Right atrium auricular region (tissue), 2 donors: ENCODE measurements at regions not wholly inside any gene's neighbourhood (a gene's known extent, or its start where the extent isn't known, plus 50 kb on each side); places are given as distances from the start of the nearest gene placed in this dataset.
A peak's percentile ranks its signal among the peaks of the same experiment; 100 is the strongest.

Experiments
- DNase-seq: peaks from one replicate; pipeline ENCODE4 v3.0.0-alpha.2; 2019; ENCODE audit warnings: low spot score
- H3K27ac ChIP-seq, 2 donors: fragments of 200-600 bp; sonication (generic); 1 replicate in 1 of 2; 2 replicates in 1 of 2; pipeline ENCODE4 v1.5.1; 2016 to 2019
- H3K27me3 ChIP-seq, 2 donors: fragments of 200-600 bp; sonication (generic); one replicate each; pipeline versions ENCODE4 v1.5.1 to v1.6.0; 2017 to 2019
- H3K36me3 ChIP-seq: fragments of 200-600 bp; sonication (generic); one replicate; pipeline ENCODE4 v1.5.1; 2016
- H3K4me1 ChIP-seq, 2 donors: fragments of 200-600 bp; sonication (generic); one replicate each; pipeline versions ENCODE4 v1.5.1 to v1.6.0; 2017 to 2019
- H3K4me3 ChIP-seq, 2 donors: fragments of 200-600 bp; sonication (generic); 1 replicate in 1 of 2; 2 replicates in 1 of 2; pipeline ENCODE4 v1.5.1; 2017 to 2019; ENCODE audit warnings: mild to moderate bottlenecking in 1 of 2, moderate library complexity in 1 of 2
- H3K9me3 ChIP-seq, 2 donors: fragments of 200-600 bp; sonication (generic); one replicate each; pipeline ENCODE4 v1.5.1; 2019
- TF ChIP-seq, protein P1 (sequence below), 2 donors: fragments of 200-600 bp; sonication (generic); IDR thresholded peaks; one replicate each; pipeline ENCODE4 v1.5.1; 2019; ENCODE audit warnings: antibody characterized with exemption in 2 of 2

DNA sequence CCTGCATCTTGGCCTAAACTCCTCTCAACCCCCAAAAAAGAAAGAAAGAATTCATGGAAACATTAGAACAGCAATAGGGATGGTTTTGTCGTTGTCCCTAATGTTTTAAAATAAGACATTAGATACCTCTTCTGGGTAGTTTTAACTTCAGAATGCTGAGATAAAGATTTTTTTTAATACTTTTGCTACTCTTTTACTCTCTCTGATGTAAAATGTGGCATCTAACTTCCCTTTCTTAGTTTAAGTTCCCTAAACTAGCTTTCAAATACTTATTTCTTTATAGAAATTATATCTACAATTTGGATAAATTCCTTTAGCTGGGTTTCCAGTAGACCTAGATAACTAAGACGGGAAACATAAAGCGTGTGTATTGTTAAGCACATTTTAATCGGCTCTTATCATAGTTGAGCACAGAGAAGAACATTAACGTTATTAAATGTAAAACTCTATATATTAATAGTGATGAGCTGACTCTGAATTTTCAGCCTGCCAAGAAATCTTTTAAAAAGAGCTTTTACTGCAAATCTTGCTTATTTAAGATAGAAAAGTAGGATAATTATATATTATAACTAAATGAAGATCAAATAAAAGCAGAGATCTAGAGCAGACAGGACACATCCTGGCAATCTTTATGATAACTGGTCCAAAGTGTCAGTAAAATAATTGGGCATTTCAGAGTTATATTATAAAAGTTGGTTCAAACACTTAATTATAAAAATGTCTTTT is 183.2 kb downstream of the CYB561 start:
- Histone ChIP-seq H3K4me1 (no peaks in the 10 kb centered on the region), H3K27me3 (no peaks in the 10 kb centered on the region), H3K9me3 (no peaks in the 10 kb centered on the region), H3K27ac (no peak overlapping the region), H3K4me3 (no peak overlapping the region), H3K36me3 (no peaks in the 10 kb centered on the region)
- TF ChIP-seq, protein P1, sequence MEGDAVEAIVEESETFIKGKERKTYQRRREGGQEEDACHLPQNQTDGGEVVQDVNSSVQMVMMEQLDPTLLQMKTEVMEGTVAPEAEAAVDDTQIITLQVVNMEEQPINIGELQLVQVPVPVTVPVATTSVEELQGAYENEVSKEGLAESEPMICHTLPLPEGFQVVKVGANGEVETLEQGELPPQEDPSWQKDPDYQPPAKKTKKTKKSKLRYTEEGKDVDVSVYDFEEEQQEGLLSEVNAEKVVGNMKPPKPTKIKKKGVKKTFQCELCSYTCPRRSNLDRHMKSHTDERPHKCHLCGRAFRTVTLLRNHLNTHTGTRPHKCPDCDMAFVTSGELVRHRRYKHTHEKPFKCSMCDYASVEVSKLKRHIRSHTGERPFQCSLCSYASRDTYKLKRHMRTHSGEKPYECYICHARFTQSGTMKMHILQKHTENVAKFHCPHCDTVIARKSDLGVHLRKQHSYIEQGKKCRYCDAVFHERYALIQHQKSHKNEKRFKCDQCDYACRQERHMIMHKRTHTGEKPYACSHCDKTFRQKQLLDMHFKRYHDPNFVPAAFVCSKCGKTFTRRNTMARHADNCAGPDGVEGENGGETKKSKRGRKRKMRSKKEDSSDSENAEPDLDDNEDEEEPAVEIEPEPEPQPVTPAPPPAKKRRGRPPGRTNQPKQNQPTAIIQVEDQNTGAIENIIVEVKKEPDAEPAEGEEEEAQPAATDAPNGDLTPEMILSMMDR (IDR thresholded peaks at IDR 0.05): no peak
- no peak for DNase-seq

DNA sequence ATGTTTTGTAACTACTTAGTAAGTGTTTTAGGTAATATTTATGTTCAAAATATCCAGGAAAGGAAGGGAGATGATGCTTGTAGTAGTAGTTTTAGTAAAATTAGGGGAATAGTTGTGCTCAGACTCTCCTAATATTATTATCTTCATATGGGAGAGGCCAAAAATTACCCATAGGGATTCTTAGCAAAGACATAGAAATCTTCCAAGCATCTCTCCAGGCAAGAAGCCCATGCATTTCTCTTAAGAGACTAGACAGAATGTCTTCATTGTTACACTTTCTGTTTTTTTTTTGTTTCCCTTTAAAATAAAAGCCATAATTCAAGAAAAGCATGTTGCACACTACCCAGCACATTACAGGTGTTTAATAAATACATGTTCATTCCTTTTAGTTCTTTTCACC is 180.6 kb downstream of the CYB561 start:
- Histone ChIP-seq H3K36me3 (peaks cover 4% of the 10 kb centered on the region), H3K27ac (no peak overlapping the region), H3K4me3 (no peak overlapping the region), H3K4me1 (no peaks in the 10 kb centered on the region), H3K27me3 (no peaks in the 10 kb centered on the region), H3K9me3 (no peaks in the 10 kb centered on the region)
- DNase-seq: no peak
- TF ChIP-seq, protein P1 (IDR thresholded peaks at IDR 0.05): no peak

DNA sequence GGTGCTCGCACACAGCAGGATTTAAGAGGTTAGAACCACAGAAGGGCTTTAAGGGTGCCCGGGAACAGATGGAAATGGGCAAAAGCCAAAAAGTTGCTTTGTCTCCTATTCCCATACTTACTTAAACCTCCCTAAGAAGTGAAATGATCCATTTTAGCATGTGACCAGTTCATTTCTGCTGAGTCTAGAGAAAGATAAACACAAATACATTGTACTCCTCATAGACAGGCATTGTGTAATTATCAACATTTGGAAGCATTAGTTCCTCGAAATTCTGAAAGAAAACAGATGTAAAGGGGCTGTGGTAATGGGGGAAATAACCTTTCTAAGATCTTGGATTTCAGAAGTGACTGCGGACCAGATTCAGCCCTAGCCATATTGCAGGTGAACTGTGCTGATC is 178.3 kb downstream of the CYB561 start:
- Histone ChIP-seq H3K27me3 (no peaks in the 10 kb centered on the region), H3K36me3 (peaks cover 4% of the 10 kb centered on the region), H3K27ac (no peak overlapping the region), H3K4me3 (no peak overlapping the region), H3K4me1 (no peaks in the 10 kb centered on the region), H3K9me3 (peaks cover 0 to 6% of the 10 kb centered on the region in 2 donors)
- TF ChIP-seq, protein P1 (IDR thresholded peaks at IDR 0.05): no peak
- no peak for DNase-seq

DNA sequence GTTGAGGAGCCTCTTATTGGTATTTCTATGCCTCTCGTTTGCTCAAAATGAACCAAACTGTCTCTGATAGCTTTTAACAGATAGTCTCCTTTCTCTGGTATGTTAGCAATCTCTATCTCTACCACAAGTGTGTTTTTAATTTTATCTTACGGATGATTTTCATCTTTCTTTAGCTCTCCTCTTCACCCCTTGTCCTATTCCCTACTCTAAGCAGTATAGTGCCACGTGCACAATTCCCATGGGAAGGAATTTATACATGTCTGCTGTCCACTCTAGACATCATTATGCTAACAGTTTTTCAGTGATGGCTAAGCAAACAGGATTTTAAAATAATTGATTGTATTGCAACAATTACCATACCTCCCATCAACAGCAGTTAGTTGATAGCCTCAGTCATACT is 177.3 kb downstream of the CYB561 start:
- no peak overlapping the region for H3K27ac ChIP-seq
- H3K4me3 ChIP-seq: no peak overlapping the region
- H3K9me3 ChIP-seq: peaks cover 0 to 6% of the 10 kb centered on the region in 2 donors
- TF ChIP-seq, protein P1 (IDR thresholded peaks at IDR 0.05): no peak
- peaks cover 4% of the 10 kb centered on the region for H3K36me3 ChIP-seq
- no peak for DNase-seq
- no peaks in the 10 kb centered on the region for H3K27me3 ChIP-seq
- no peaks in the 10 kb centered on the region for H3K4me1 ChIP-seq

DNA sequence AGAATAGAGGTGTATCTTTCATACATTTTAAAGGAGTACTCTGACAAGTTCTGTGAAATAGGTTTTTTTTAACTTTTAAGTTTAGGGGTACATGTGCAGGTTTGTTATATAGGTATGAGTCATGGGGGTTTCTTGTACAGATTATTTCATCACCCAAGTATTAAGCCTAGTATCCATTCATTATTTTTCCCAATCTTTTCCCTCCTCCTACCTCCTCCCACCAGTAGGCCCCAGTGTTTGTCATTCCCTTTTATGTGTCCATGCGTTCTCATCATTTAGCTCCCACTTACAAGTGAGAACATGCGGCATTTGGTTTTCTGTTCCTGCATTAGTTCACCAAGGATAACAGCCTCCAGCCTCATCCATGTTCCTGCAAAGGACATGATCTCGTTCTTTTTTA is 175.5 kb downstream of the CYB561 start:
- Histone ChIP-seq H3K4me3 (no peak overlapping the region), H3K27me3 (no peaks in the 10 kb centered on the region), H3K36me3 (peaks cover 4% of the 10 kb centered on the region), H3K27ac (no peak overlapping the region), H3K4me1 (no peaks in the 10 kb centered on the region), H3K9me3 (peaks cover 0 to 6% of the 10 kb centered on the region in 2 donors)
- TF ChIP-seq, protein P1 (IDR thresholded peaks at IDR 0.05): no peak
- DNase-seq: no peak

DNA sequence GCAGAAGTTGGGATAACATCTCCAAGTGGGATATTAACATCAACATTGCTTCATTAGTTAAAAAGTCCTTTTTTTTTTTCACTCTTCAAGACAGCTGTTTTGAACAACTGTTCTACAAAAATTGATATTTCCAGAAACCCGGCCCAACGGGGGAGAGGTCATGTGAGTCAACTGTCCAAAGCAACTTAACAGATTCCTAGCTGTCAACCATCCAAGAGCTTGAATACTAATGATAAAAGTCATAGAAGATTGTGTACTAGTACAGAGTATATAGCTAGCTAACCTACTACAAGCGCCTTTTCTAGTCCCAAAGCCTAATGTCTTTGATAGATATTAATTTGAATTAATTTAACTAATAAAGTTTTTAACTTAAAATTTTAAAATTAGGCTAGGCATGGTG is 172.0 kb downstream of the CYB561 start:
- peak overlapping the region in 1 of 2 donors; percentile 46 for H3K27ac ChIP-seq
- TF ChIP-seq, protein P1 (IDR thresholded peaks at IDR 0.05): no peak
- no peaks in the 10 kb centered on the region for H3K27me3 ChIP-seq
- H3K4me3 ChIP-seq: no peak overlapping the region
- H3K4me1 ChIP-seq: no peaks in the 10 kb centered on the region
- H3K36me3 ChIP-seq: no peaks in the 10 kb centered on the region
- no peak for DNase-seq
- peaks cover 0 to 6% of the 10 kb centered on the region in 2 donors for H3K9me3 ChIP-seq
